Keratinocyte (primary cell): ENCODE measurements at regions not wholly inside any gene's neighbourhood (a gene's known extent, or its start where the extent isn't known, plus 50 kb on each side); places are given as distances from the start of the nearest gene placed in this dataset.

Experiments
- CTCF ChIP-seq, 3 experiments: IDR thresholded peaks in 1 of 3; conservative IDR thresholded peaks in 1 of 3; optimal IDR thresholded peaks in 1 of 3; 2 replicates in 2 of 3; 3 replicates in 1 of 3; pipeline versions ENCODE3 to v1.5.1; 2011; ENCODE audit warnings: low read length in 3 of 3, mild to moderate bottlenecking in 3 of 3, moderate library complexity in 2 of 3, control low read depth in 1 of 3, inconsistent platforms in 1 of 3; ENCODE audit not compliant: insufficient read depth in 2 of 3; ENCODE audit errors: extremely low read depth in 1 of 3
- EZH2 ChIP-seq: IDR thresholded peaks from one replicate; pipeline ENCODE4 v1.6.1; 2012; ENCODE audit warnings: inconsistent platforms, mild to moderate bottlenecking, low read length, moderate library complexity

- TF ChIP-seq CTCF (optimal IDR thresholded peaks at IDR 0.05 in 1 of 3, IDR thresholded peaks at IDR 0.05 in 1 of 3, conservative IDR thresholded peaks at IDR 0.05 in 1 of 3; ENCODE audit: extremely low read depth in 1 of 3, insufficient read depth in 2 of 3, low read length in 3 of 3) (no peak), EZH2 (no peak)
Observed at GRCh38 chr11:80960381-80961029, 1519.7 kb upstream of the TENM4 start.
